Keratinocyte (primary cell): ENCODE measurements at regions not wholly inside any gene's neighbourhood (a gene's known extent, or its start where the extent isn't known, plus 50 kb on each side); places are given as distances from the start of the nearest gene placed in this dataset.

Experiments used
- CTCF ChIP-seq, 3 experiments: IDR thresholded peaks in 1 of 3; conservative IDR thresholded peaks in 1 of 3; optimal IDR thresholded peaks in 1 of 3; 2 replicates in 2 of 3; 3 replicates in 1 of 3; pipeline versions ENCODE3 to v1.5.1; 2011; ENCODE audit warnings: low read length in 3 of 3, mild to moderate bottlenecking in 3 of 3, moderate library complexity in 2 of 3, control low read depth in 1 of 3, inconsistent platforms in 1 of 3; ENCODE audit not compliant: insufficient read depth in 2 of 3; ENCODE audit errors: extremely low read depth in 1 of 3
- EZH2 ChIP-seq: IDR thresholded peaks from one replicate; pipeline ENCODE4 v1.6.1; 2012; ENCODE audit warnings: inconsistent platforms, mild to moderate bottlenecking, low read length, moderate library complexity

GRCh38 chr14:32004300-32004699 lies 72.8 kb upstream of the ARHGAP5 start:
- TF ChIP-seq CTCF (optimal IDR thresholded peaks at IDR 0.05 in 1 of 3, IDR thresholded peaks at IDR 0.05 in 1 of 3, conservative IDR thresholded peaks at IDR 0.05 in 1 of 3; ENCODE audit: extremely low read depth in 1 of 3, insufficient read depth in 2 of 3, low read length in 3 of 3) (no peak), EZH2 (no peak)
